ENCODE measurements at regions not wholly inside any gene's neighbourhood (a gene's known extent, or its start where the extent isn't known, plus 50 kb on each side); places are given as distances from the start of the nearest gene placed in this dataset.

GRCh38 chr4:126056116-126056650 is 741.4 kb downstream of the FAT4 start:
- Histone ChIP-seq H3K4me3 (no peak overlapping the region), H3K36me3 (no peaks in the 10 kb centered on the region), H3K9me3 (no peaks in the 10 kb centered on the region), H3K27ac (no peak overlapping the region), H3K4me1 (ENCODE audit: insufficient read depth) (peaks cover 3% of the 10 kb centered on the region), H3K27me3 (no peaks in the 10 kb centered on the region)
- TF ChIP-seq CTCF (IDR thresholded peaks at IDR 0.05) (no peak), EP300 (IDR thresholded peaks at IDR 0.05) (no peak), POLR2A (IDR thresholded peaks at IDR 0.05) (no peak)
- no peak for DNase-seq
- 35 to 63% (median 37%) methylated on average over 2 of the region's 2 CpGs for WGBS, 3 donors
- intact Hi-C loops (cut with DNase I), result no loop called here

GRCh38 chr4:126057371-126057770 is 742.6 kb downstream of the FAT4 start:
- Histone ChIP-seq H3K9me3 (no peaks in the 10 kb centered on the region), H3K4me1 (ENCODE audit: insufficient read depth) (no peaks in the 10 kb centered on the region), H3K27ac (no peak overlapping the region), H3K4me3 (no peak overlapping the region), H3K27me3 (no peaks in the 10 kb centered on the region), H3K36me3 (no peaks in the 10 kb centered on the region)
- no peak for DNase-seq
- TF ChIP-seq EP300 (IDR thresholded peaks at IDR 0.05), result no peak
- TF ChIP-seq POLR2A (IDR thresholded peaks at IDR 0.05), result no peak
- TF ChIP-seq CTCF (IDR thresholded peaks at IDR 0.05), result no peak
- intact Hi-C loops (cut with DNase I), result no loop called here

- no peaks in the 10 kb centered on the region for H3K27me3 ChIP-seq
- WGBS, 3 donors, result 79 to 85% (median 80%) methylated on average over 2 of the region's 2 CpGs
- intact Hi-C loops (cut with DNase I), result no loop called here
Observed at GRCh38 chr4:126058596-126058995, 743.8 kb downstream of the FAT4 start.

GRCh38 chr4:126061655-126062054 is 746.9 kb downstream of the FAT4 start:
- H3K4me3 ChIP-seq, result no peak overlapping the region
- no peaks in the 10 kb centered on the region for H3K9me3 ChIP-seq
- 95 to 97% (median 97%) methylated on average over 4 of the region's 4 CpGs for WGBS, 3 donors
- no peaks in the 10 kb centered on the region for H3K4me1 ChIP-seq (ENCODE audit: insufficient read depth)
- H3K36me3 ChIP-seq, result no peaks in the 10 kb centered on the region
- TF ChIP-seq CTCF (IDR thresholded peaks at IDR 0.05) (no peak), EP300 (IDR thresholded peaks at IDR 0.05) (no peak), POLR2A (IDR thresholded peaks at IDR 0.05) (no peak)
- no peak for DNase-seq
- intact Hi-C loops (cut with DNase I), result no loop called here
- no peak overlapping the region for H3K27ac ChIP-seq
- no peaks in the 10 kb centered on the region for H3K27me3 ChIP-seq

More at GRCh38 chr4:126058596-126058995, 743.8 kb downstream of the FAT4 start:
- H3K9me3 ChIP-seq, result no peaks in the 10 kb centered on the region
- no peak for DNase-seq
- TF ChIP-seq POLR2A (IDR thresholded peaks at IDR 0.05) (no peak), EP300 (IDR thresholded peaks at IDR 0.05) (no peak), CTCF (IDR thresholded peaks at IDR 0.05) (no peak)
- no peaks in the 10 kb centered on the region for H3K36me3 ChIP-seq
- H3K27ac ChIP-seq, result no peak overlapping the region
- no peaks in the 10 kb centered on the region for H3K4me1 ChIP-seq (ENCODE audit: insufficient read depth)
- H3K4me3 ChIP-seq, result no peak overlapping the region
